ENCODE measurements at regions not wholly inside any gene's neighbourhood (a gene's known extent, or its start where the extent isn't known, plus 50 kb on each side); places are given as distances from the start of the nearest gene placed in this dataset.

GRCh38 chr9:79008916-79009315, 562.8 kb upstream of the TLE4 start:
- DNase-seq, result no peak

DNA sequence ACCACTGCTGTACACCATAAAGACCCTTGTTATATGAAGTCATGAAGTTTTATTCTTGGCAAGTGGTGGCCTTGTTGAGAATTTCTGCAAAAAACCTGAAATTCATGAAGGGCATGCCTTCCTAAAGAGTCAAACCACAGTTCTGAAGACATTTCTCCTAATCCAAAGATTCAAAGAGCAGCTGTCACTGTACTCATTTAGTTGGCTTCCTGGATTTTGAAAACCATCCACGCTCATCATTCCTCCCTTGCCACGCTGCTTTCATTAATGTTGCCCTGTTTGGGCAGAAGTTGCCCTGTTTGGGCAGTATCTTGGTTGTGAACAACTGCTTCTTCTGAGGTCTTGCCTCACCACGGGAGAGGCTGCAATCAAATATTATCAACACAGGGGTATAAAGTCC, 560.3 kb upstream of the TLE4 start:
- no peak for DNase-seq

DNA sequence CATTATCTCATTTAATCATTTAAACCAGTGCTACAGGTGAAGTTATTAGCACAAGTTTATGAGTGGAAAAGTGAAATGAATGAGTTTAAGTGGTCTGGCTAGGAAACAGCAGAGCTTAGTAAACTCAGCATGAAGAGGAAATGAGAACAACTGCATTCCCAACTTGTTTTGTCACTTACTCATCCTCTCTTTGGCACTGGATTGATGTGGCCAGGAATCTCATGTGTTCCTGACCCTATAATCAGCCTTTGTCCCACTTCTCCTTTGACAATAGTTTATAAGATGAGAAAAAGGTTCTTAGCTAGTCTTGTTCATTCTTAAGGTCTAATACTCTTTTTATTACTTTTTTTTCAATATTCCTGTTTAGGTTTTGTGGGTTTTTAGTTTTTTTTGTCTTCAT, 559.2 kb upstream of the TLE4 start:
- DNase-seq, result no peak

DNA sequence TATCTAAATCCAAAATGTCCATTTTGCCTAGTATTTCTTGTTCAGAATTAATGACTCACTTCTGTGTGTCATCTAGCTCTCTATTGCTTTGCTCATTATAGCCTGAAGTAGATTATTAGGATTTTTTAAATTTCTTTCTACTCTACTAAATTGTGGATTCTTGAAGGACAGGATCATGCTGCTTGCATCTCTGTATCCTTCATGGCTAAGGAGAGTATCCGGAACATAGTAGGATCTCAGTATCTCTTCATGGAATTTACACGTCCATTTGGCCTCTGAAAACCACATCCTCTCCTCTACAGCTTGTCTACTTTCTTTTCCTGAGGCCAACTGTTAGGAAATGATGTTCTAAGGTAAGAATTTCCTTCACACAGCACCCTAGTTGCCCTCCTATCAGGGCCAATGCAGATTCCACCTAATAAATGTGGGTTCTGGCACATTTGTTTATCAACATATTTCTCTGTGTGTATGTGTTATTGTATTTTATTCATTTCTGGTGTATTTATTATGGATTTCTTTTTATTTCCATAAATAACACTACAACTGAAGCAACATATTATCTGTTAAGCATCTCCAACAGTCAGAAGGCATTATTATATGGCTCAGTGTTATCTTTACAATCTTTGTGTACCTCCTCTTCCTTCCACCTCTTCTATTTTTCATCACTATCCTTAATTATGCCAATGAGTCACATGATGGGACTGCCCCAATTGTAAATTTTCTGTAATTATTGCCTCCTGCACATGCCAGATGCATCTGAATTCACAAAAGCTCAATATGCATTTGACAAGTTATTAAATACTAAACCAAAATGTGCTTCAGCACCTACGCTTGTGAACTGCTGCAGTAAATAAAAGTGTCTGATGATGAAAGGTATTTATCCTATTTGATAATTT, 557.8 kb upstream of the TLE4 start:
- DNase-seq, result no peak

- DNase-seq, result no peak
These were observed 556.7 kb upstream of the TLE4 start for GRCh38 chr9:79014929-79015699.

DNA sequence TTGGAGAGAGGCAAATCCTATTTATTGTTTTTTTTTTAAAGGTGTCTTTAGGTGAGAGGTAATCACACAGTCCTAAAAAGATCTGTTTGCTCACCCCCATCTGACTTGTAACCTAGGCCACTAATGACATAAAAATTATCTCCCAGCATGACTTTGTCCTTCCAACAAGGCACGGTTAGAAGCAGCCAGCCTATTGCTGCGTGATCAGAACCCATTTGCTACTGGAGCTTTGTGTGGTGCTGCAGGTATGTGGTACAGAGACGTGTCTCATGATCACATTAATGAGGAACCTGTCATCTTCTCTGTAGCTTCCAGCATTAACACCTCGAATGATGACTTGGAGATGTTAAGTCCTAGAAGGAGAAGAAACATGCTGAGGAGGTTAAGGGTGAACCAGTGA, 555.8 kb upstream of the TLE4 start:
- DNase-seq, result no peak

GRCh38 chr9:79020276-79020675, 551.5 kb upstream of the TLE4 start:
- DNase-seq, result no peak

GRCh38 chr9:79021084-79021483, 550.7 kb upstream of the TLE4 start:
- DNase-seq, result no peak

GRCh38 chr9:79023134-79023580, 548.6 kb upstream of the TLE4 start:
- DNase-seq, result no peak

GRCh38 chr9:79026316-79026715, 545.4 kb upstream of the TLE4 start:
- DNase-seq, result peak in 13 of 58 donors; percentile 0 to 26 (median 3)

GRCh38 chr9:79028101-79028500, 543.7 kb upstream of the TLE4 start:
- no peak for DNase-seq

GRCh38 chr9:79034583-79034982, 537.2 kb upstream of the TLE4 start:
- no peak for DNase-seq

DNA sequence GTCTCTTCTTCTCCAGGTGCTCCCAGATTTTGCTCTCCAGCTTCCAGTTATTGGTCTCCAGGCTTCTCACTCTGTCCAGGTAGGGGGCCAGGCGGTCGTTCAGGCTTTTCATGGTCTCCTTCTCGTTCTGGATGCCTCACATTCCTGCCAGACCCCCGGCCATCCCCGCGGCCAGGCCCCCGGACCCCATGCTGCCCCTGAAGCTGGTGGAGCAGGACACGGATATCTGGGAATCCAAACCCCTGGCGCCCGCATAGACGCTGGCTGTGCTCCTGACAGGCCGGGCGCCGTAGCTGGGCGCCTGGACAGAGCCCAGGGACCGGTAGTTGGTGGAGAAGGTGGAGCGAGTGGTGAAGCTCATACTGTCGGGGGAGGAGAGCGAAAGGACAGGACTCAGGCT, 534.4 kb upstream of the TLE4 start:
- no peak for DNase-seq

GRCh38 chr9:79040671-79041070, 531.1 kb upstream of the TLE4 start:
- no peak for DNase-seq

- DNase-seq, result no peak
These were observed 530.5 kb upstream of the TLE4 start for GRCh38 chr9:79041266-79041665.

DNA sequence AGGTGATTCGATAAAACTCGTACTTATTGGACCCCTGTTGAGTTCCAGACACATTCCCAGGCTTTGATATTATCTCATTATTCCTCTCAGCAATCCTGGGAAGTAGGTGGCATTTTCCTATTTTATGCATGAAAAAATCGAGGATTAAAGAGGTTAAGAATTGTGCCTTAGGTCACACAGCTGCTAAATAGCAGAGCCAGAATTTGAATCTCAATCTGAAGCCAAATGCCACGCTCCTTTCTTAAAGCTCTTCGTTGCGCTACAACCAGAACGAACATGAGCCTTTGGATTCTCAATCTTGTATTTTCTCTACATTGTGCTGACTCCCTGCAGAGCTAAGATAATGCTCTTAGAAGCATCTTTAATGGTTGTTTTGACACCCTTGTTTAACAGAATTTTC, 527.8 kb upstream of the TLE4 start:
- no peak for DNase-seq

- no peak for DNase-seq
These were observed 525.4 kb upstream of the TLE4 start for GRCh38 chr9:79046401-79046800.

DNA sequence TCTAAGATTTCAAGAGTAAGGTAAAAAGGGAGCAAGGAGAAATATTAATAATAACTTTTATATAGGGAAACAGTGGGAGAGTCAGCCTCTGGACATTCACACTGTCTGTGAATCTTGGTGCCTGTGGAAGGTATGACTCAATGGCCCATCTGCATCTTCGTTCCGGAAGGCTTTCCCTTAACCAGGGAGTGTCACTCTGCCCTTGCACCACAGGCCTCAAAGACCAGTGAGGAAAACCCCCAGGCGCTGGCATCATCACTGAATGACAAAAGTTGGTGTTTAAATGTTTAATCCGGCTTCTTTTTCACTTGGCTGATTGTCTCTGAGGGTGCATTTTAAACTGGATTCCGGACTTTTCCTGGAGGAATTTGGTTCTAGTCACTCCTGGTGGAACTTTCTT, 522.4 kb upstream of the TLE4 start:
- DNase-seq, result no peak

- DNase-seq, result no peak
These were observed 518.2 kb upstream of the TLE4 start for GRCh38 chr9:79053598-79053997.

DNA sequence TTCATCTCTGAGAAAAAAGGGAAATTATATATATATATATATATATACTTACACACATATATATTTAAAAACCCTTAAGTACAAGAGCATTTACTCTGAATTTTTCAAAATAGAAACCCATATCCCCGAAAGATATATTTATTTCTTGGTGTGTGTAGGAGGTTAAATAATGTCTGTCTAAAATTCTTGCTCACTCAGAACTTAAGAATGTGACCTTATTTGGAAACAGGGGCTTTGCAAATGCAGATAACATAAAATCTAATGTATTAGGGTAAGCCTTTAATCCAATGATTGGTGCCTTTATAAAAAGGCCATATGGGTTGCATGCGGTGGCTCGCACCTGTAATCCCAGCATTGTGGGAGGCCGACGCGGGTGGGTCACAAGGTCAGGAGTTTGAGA, 517.3 kb upstream of the TLE4 start:
- DNase-seq, result no peak

- DNase-seq, result peak in 1 of 58 donors; percentile 8
These were observed 515.7 kb upstream of the TLE4 start for GRCh38 chr9:79056041-79056440.

GRCh38 chr9:79057576-79057975, 514.2 kb upstream of the TLE4 start:
- no peak for DNase-seq

- DNase-seq, result no peak
These were observed 511.0 kb upstream of the TLE4 start for GRCh38 chr9:79060766-79061165.

Data from anterior cingulate cortex (tissue), 58 donors.